ENCODE measurements at regions not wholly inside any gene's neighbourhood (a gene's known extent, or its start where the extent isn't known, plus 50 kb on each side); places are given as distances from the start of the nearest gene placed in this dataset.

- Histone ChIP-seq H3K27ac (no peak overlapping the region), H3K36me3 (no peaks in the 10 kb centered on the region), H3K27me3 (no peaks in the 10 kb centered on the region), H3K9me3 (no peaks in the 10 kb centered on the region), H3K4me1 (no peaks in the 10 kb centered on the region), H3K4me3 (no peak overlapping the region)
- TF ChIP-seq POLR2A (IDR thresholded peaks at IDR 0.05) (no peak), CTCF (IDR thresholded peaks at IDR 0.05) (no peak), POLR2AphosphoS5 (IDR thresholded peaks at IDR 0.05; ENCODE audit: insufficient read depth in 1 of 2, low read depth in 1 of 2) (no peak)
- intact Hi-C loops (cut with DNase I): no loop called here
- DNase-seq (ENCODE audit: extremely low spot score in 2 of 2): no peak
Observed at GRCh38 chr3:117624424-117624823, 914.8 kb downstream of the TUSC7 start.

- H3K4me3 ChIP-seq: no peak overlapping the region
- DNase-seq (ENCODE audit: extremely low spot score in 2 of 2): no peak
- intact Hi-C loops (cut with DNase I): no loop called here
- H3K27me3 ChIP-seq: no peaks in the 10 kb centered on the region
- no peaks in the 10 kb centered on the region for H3K9me3 ChIP-seq
- H3K36me3 ChIP-seq: no peaks in the 10 kb centered on the region
- no peaks in the 10 kb centered on the region for H3K4me1 ChIP-seq
- no peak overlapping the region for H3K27ac ChIP-seq
- TF ChIP-seq POLR2AphosphoS5 (IDR thresholded peaks at IDR 0.05; ENCODE audit: insufficient read depth in 1 of 2, low read depth in 1 of 2) (no peak), POLR2A (IDR thresholded peaks at IDR 0.05) (no peak), CTCF (IDR thresholded peaks at IDR 0.05) (no peak)
Observed at GRCh38 chr3:117625174-117625573, 915.6 kb downstream of the TUSC7 start.

GRCh38 chr3:117626577-117626976, 917.0 kb downstream of the TUSC7 start:
- H3K4me3 ChIP-seq: no peak overlapping the region
- H3K4me1 ChIP-seq: no peaks in the 10 kb centered on the region
- DNase-seq (ENCODE audit: extremely low spot score in 2 of 2): no peak
- H3K27me3 ChIP-seq: no peaks in the 10 kb centered on the region
- no peaks in the 10 kb centered on the region for H3K36me3 ChIP-seq
- intact Hi-C loops (cut with DNase I): no loop called here
- H3K27ac ChIP-seq: no peak overlapping the region
- H3K9me3 ChIP-seq: no peaks in the 10 kb centered on the region
- no peak for TF ChIP-seq POLR2AphosphoS5 (IDR thresholded peaks at IDR 0.05; ENCODE audit: insufficient read depth in 1 of 2, low read depth in 1 of 2)
- no peak for TF ChIP-seq POLR2A (IDR thresholded peaks at IDR 0.05)
- TF ChIP-seq CTCF (IDR thresholded peaks at IDR 0.05): no peak

GRCh38 chr3:117628823-117629291, 919.3 kb downstream of the TUSC7 start:
- Histone ChIP-seq H3K4me1 (no peaks in the 10 kb centered on the region), H3K9me3 (no peaks in the 10 kb centered on the region), H3K27ac (no peak overlapping the region), H3K4me3 (no peak overlapping the region), H3K27me3 (no peaks in the 10 kb centered on the region), H3K36me3 (no peaks in the 10 kb centered on the region)
- DNase-seq (ENCODE audit: extremely low spot score in 2 of 2): no peak
- intact Hi-C loops (cut with DNase I): no loop called here
- no peak for TF ChIP-seq POLR2A (IDR thresholded peaks at IDR 0.05)
- no peak for TF ChIP-seq CTCF (IDR thresholded peaks at IDR 0.05)
- TF ChIP-seq POLR2AphosphoS5 (IDR thresholded peaks at IDR 0.05; ENCODE audit: insufficient read depth in 1 of 2, low read depth in 1 of 2): no peak

- H3K4me3 ChIP-seq: no peak overlapping the region
- no peak overlapping the region for H3K27ac ChIP-seq
- H3K9me3 ChIP-seq: no peaks in the 10 kb centered on the region
- H3K27me3 ChIP-seq: no peaks in the 10 kb centered on the region
- H3K4me1 ChIP-seq: no peaks in the 10 kb centered on the region
- no peak for DNase-seq (ENCODE audit: extremely low spot score in 2 of 2)
- H3K36me3 ChIP-seq: no peaks in the 10 kb centered on the region
- TF ChIP-seq POLR2AphosphoS5 (IDR thresholded peaks at IDR 0.05; ENCODE audit: insufficient read depth in 1 of 2, low read depth in 1 of 2) (no peak), POLR2A (IDR thresholded peaks at IDR 0.05) (no peak), CTCF (IDR thresholded peaks at IDR 0.05) (no peak)
- intact Hi-C loops (cut with DNase I): no loop called here
Observed at GRCh38 chr3:117629505-117629904, 919.9 kb downstream of the TUSC7 start.
